Heart left ventricle (tissue), 13 donors: ENCODE measurements at regions not wholly inside any gene's neighbourhood (a gene's known extent, or its start where the extent isn't known, plus 50 kb on each side); places are given as distances from the start of the nearest gene placed in this dataset.
"Not testable (repeated sequence)": the region's sequence is repeated elsewhere in the genome, so short reads cannot be mapped to it uniquely, and the experiment has no call there.

ENCODE experiments used
- POLR2A ChIP-seq, 2 donors: fragments of 450-650 bp; IDR thresholded peaks; one replicate each; pipeline ENCODE4 v1.6.1; 2017; ENCODE audit warnings: antibody characterized with exemption in 2 of 2, mild to moderate bottlenecking in 2 of 2, moderate library complexity in 2 of 2
- TF ChIP-seq, protein P1 (sequence below), 12 donors: fragments of 200-600 bp; sonication (generic) in 4 of 12; IDR thresholded peaks; one replicate each; pipeline versions ENCODE4 v1.5.0 to v1.8.0; 2018 to 2022; ENCODE audit warnings: antibody characterized with exemption in 12 of 12, mild to moderate bottlenecking in 5 of 12
- donor health status: ischemic (EF 13 %, LVEDD 7.1; RV severe dilation, severe dysfunction).
- donor health status: DM: no; HTN: yes; CAD: no.
- donor health status: DM: no; HTN: no; CAD: no.
- donor health status: ischemic (EF 25% LVEDD 6.9; RV normal size, moderate dysfunction).
- donor health status: ischemic (EF 25% LVEDD 5.7; RV mildly dilated, moderate dysfunction).
- donor health status: ischemic (EF 35%, LVEDD 5.7; RV mildly dilated, moderate dysfunction).
- donor health status: nonischemic (EF 11% LVEDD 7.7; RV severe dilation, severe dysfunction).
- donor health status: DM: yes; HTN: yes; CAD: no.
- donor health status: PGD.
- donor health status: ischemic (EF 29% LVEDD 5.4; RV normal size, mild dysfunction).
- donor health status: nonischemic (EF 23%, LVEDD 6.1; RV moderate dilation, normal function).

GRCh38 chr2:143837055-143837454, 682.9 kb downstream of the ZEB2 start:
- TF ChIP-seq, protein P1, sequence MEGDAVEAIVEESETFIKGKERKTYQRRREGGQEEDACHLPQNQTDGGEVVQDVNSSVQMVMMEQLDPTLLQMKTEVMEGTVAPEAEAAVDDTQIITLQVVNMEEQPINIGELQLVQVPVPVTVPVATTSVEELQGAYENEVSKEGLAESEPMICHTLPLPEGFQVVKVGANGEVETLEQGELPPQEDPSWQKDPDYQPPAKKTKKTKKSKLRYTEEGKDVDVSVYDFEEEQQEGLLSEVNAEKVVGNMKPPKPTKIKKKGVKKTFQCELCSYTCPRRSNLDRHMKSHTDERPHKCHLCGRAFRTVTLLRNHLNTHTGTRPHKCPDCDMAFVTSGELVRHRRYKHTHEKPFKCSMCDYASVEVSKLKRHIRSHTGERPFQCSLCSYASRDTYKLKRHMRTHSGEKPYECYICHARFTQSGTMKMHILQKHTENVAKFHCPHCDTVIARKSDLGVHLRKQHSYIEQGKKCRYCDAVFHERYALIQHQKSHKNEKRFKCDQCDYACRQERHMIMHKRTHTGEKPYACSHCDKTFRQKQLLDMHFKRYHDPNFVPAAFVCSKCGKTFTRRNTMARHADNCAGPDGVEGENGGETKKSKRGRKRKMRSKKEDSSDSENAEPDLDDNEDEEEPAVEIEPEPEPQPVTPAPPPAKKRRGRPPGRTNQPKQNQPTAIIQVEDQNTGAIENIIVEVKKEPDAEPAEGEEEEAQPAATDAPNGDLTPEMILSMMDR (IDR thresholded peaks at IDR 0.05): not testable (repeated sequence)
- not testable (repeated sequence) for TF ChIP-seq POLR2A (IDR thresholded peaks at IDR 0.05)
